ENCODE measurements at regions not wholly inside any gene's neighbourhood (a gene's known extent, or its start where the extent isn't known, plus 50 kb on each side); places are given as distances from the start of the nearest gene placed in this dataset.

GRCh38 chr9:28801144-28801799 lies 1228.0 kb upstream of the C9orf72 start (continued):
- TF ChIP-seq ATF2 (IDR thresholded peaks at IDR 0.05; ENCODE audit: low read length) (no peak), SP1 (IDR thresholded peaks at IDR 0.05; ENCODE audit: low read depth, low read length) (no peak), PHF8 (conservative IDR thresholded peaks at IDR 0.05; ENCODE audit: low read depth, low read length) (no peak), POLR2AphosphoS5 (IDR thresholded peaks at IDR 0.05; ENCODE audit: low read depth, low read length) (no peak), SIN3A (conservative IDR thresholded peaks at IDR 0.05 in 1 of 2, IDR thresholded peaks at IDR 0.05 in 1 of 2; ENCODE audit: low read depth in 1 of 2, low read length in 2 of 2) (no peak), RAD21 (IDR thresholded peaks at IDR 0.05 in 1 of 2, conservative IDR thresholded peaks at IDR 0.05 in 1 of 2; ENCODE audit: low read depth in 2 of 2, low read length in 2 of 2) (no peak)
